Astrocyte of the cerebellum (primary cell): ENCODE measurements at regions not wholly inside any gene's neighbourhood (a gene's known extent, or its start where the extent isn't known, plus 50 kb on each side); places are given as distances from the start of the nearest gene placed in this dataset.
"Not testable (repeated sequence)": the region's sequence is repeated elsewhere in the genome, so short reads cannot be mapped to it uniquely, and the experiment has no call there.

Experiments used
- DNase-seq: peaks from one replicate; pipeline ENCODE4 v3.0.0-alpha.2; 2011; ENCODE audit warnings: low read depth
- H3K4me3 ChIP-seq: 2 replicates; pipeline ENCODE4 v1.5.1; 2011; ENCODE audit warnings: mild to moderate bottlenecking, low read depth, low read length, moderate library complexity
- CTCF ChIP-seq: IDR thresholded peaks from 2 replicates; pipeline ENCODE4 v1.5.1; 2012; ENCODE audit warnings: low read length, low read depth, moderate library complexity, mild to moderate bottlenecking; ENCODE audit errors: missing control alignments
- in situ Hi-C: cut with HindIII; loops from 2 replicates; pipeline ENCODE4 v1.10.0; 2017; ENCODE audit warnings: low sequenced_read_pairs

GRCh38 chr7:153566324-153566723 is 485.9 kb upstream of the DPP6 start:
- no peak overlapping the region for H3K4me3 ChIP-seq
- in situ Hi-C loops, result no loop called here
- DNase-seq, result no peak
- TF ChIP-seq CTCF, result no peak

- H3K4me3 ChIP-seq, result no peak overlapping the region
- DNase-seq, result no peak
- TF ChIP-seq CTCF, result no peak
- in situ Hi-C loops, result no loop called here
Observed at GRCh38 chr7:153567426-153567825, 484.8 kb upstream of the DPP6 start.

- DNase-seq, H3K4me3 ChIP-seq, in situ Hi-C loops: not testable (repeated sequence)
Observed at GRCh38 chr7:153569520-153569919, 482.7 kb upstream of the DPP6 start.

- DNase-seq, result no peak
- TF ChIP-seq CTCF, result no peak
- H3K4me3 ChIP-seq, result no peak overlapping the region
- in situ Hi-C loops, result no loop called here
Observed at GRCh38 chr7:153576096-153576495, 476.1 kb upstream of the DPP6 start.

- no peak overlapping the region for H3K4me3 ChIP-seq
- in situ Hi-C loops, result no loop called here
- no peak for TF ChIP-seq CTCF
- DNase-seq, result no peak
Observed at GRCh38 chr7:153581419-153581818, 470.8 kb upstream of the DPP6 start.

- in situ Hi-C loops, result no loop called here
- no peak overlapping the region for H3K4me3 ChIP-seq
- TF ChIP-seq CTCF, result no peak
- no peak for DNase-seq
Observed at GRCh38 chr7:153584132-153584531, 468.1 kb upstream of the DPP6 start.

GRCh38 chr7:153588586-153588985 is 463.6 kb upstream of the DPP6 start:
- no peak for DNase-seq
- no peak for TF ChIP-seq CTCF
- H3K4me3 ChIP-seq, result no peak overlapping the region
- in situ Hi-C loops, result no loop called here
